A673 (cell line): ENCODE measurements at regions not wholly inside any gene's neighbourhood (a gene's known extent, or its start where the extent isn't known, plus 50 kb on each side); places are given as distances from the start of the nearest gene placed in this dataset.

Source experiments
- BruUV-seq: library from RNA; stranded (reverse); fragments of 400-500 nt; replicated peaks from 2 replicates; lab custom pipeline; 2021; lab: Mats Ljungman, UMichigan
- CTCF ChIA-PET: fragments of 300-600 bp; sonication (Branson Sonifier 250); formaldehyde crosslinking; loops from one replicate; lab custom pipeline; 2022; ENCODE audit warnings: antibody characterized with exemption; lab: Charles Lee
- POLR2A ChIA-PET: fragments of 300-600 bp; sonication (Branson Sonifier 250); formaldehyde crosslinking; loops from one replicate; lab custom pipeline; 2022; ENCODE audit warnings: antibody characterized with exemption; ENCODE audit not compliant: low non-redundant PET; lab: Charles Lee
- DNase-seq: peaks from one replicate; pipeline ENCODE4 v3.0.0-alpha.2; 2015; ENCODE audit warnings: low spot score
- H3K27ac ChIP-seq: fragments of 200-600 bp; sonication (generic); 2 replicates; pipeline ENCODE4 v1.5.1; 2016; ENCODE audit warnings: mixed run types, low read depth, mild to moderate bottlenecking, mixed read lengths, antibody characterized with exemption, low read length; ENCODE audit not compliant: poor library complexity, severe bottlenecking
- H3K27me3 ChIP-seq: fragments of 200-600 bp; sonication (generic); replicated peaks from 2 replicates; pipeline ENCODE4 v1.6.1; 2017; ENCODE audit warnings: mixed run types, low read depth, mild to moderate bottlenecking, mixed read lengths, antibody characterized with exemption, low read length; ENCODE audit not compliant: insufficient read depth, poor library complexity
- H3K36me3 ChIP-seq: fragments of 200-600 bp; sonication (generic); 2 replicates; pipeline ENCODE4 v1.6.1; 2016; ENCODE audit warnings: mixed run types, mild to moderate bottlenecking, mixed read lengths, antibody characterized with exemption, low read length; ENCODE audit not compliant: insufficient read depth, poor library complexity, severe bottlenecking
- H3K4me1 ChIP-seq: fragments of 200-600 bp; sonication (generic); 2 replicates; pipeline ENCODE4 v1.6.1; 2017; ENCODE audit warnings: mixed run types, mild to moderate bottlenecking, mixed read lengths, antibody characterized with exemption, low read length; ENCODE audit not compliant: insufficient read depth, poor library complexity, severe bottlenecking
- H3K4me3 ChIP-seq: fragments of 200-600 bp; sonication (generic); 2 replicates; pipeline ENCODE4 v1.5.1; 2016; ENCODE audit warnings: low read depth, mixed run types, mild to moderate bottlenecking, mixed read lengths, low read length; ENCODE audit not compliant: poor library complexity, severe bottlenecking
- H3K9me3 ChIP-seq: fragments of 200-600 bp; sonication (generic); 2 replicates; pipeline ENCODE4 v1.6.1; 2016; ENCODE audit warnings: mixed run types, low read depth, mild to moderate bottlenecking, mixed read lengths, antibody characterized with exemption, low read length; ENCODE audit not compliant: poor library complexity, severe bottlenecking
- EZH2 ChIP-seq: fragments of 200-600 bp; sonication (generic); IDR thresholded peaks from 2 replicates; pipeline ENCODE4 v1.6.1; 2017; ENCODE audit warnings: borderline replicate concordance, low read depth, mild to moderate bottlenecking, mixed read lengths, antibody characterized with exemption, low read length; ENCODE audit not compliant: poor library complexity, severe bottlenecking
- intact Hi-C: fragments of 100-400 bp; cut with micrococcal nuclease; formaldehyde crosslinking; loops from one replicate; pipeline ENCODE4 v1.10.0; 2022; ENCODE audit not compliant: unreplicated experiment
- TF ChIP-seq, protein P1 (sequence below): fragments of 300-800, 200-600 bp; sonication (generic); conservative IDR thresholded peaks from 2 replicates; pipeline ENCODE4 v1.5.1; 2017; ENCODE audit warnings: low read depth, mild to moderate bottlenecking, antibody characterized with exemption, low read length, moderate library complexity, mixed read lengths

DNA sequence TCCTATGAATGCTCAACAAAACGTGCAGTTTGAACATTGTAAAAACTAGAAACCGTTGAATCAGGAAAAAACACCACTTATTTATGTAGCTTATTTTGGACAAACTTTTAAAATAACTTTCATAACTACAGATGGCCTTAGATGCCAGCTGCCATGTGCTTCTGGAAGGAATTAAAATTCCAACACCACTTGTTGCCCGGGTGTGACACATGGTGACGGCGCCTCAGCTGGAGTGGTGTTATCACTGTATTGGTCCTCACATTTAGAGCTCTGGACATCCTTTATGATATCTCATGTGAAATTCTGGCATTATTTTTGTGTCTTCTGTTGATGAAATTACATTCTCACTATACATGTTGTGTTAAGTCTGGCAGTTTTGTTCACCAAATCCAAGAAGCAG, 211.0 kb downstream of the IPO8 start:
- ChIA-PET POLR2A (no interaction called here), CTCF (no interaction called here)
- no peaks in the 10 kb centered on the region for H3K27me3 ChIP-seq
- H3K9me3 ChIP-seq: no peaks in the 10 kb centered on the region
- intact Hi-C loops: no loop called here
- BruUV-seq: no TSS peak
- H3K4me1 ChIP-seq: no peaks in the 10 kb centered on the region
- no peak overlapping the region for H3K27ac ChIP-seq
- H3K4me3 ChIP-seq: no peak overlapping the region
- H3K36me3 ChIP-seq: no peaks in the 10 kb centered on the region
- TF ChIP-seq, protein P1, sequence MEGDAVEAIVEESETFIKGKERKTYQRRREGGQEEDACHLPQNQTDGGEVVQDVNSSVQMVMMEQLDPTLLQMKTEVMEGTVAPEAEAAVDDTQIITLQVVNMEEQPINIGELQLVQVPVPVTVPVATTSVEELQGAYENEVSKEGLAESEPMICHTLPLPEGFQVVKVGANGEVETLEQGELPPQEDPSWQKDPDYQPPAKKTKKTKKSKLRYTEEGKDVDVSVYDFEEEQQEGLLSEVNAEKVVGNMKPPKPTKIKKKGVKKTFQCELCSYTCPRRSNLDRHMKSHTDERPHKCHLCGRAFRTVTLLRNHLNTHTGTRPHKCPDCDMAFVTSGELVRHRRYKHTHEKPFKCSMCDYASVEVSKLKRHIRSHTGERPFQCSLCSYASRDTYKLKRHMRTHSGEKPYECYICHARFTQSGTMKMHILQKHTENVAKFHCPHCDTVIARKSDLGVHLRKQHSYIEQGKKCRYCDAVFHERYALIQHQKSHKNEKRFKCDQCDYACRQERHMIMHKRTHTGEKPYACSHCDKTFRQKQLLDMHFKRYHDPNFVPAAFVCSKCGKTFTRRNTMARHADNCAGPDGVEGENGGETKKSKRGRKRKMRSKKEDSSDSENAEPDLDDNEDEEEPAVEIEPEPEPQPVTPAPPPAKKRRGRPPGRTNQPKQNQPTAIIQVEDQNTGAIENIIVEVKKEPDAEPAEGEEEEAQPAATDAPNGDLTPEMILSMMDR: no peak
- TF ChIP-seq EZH2: no peak
- no peak for DNase-seq

DNA sequence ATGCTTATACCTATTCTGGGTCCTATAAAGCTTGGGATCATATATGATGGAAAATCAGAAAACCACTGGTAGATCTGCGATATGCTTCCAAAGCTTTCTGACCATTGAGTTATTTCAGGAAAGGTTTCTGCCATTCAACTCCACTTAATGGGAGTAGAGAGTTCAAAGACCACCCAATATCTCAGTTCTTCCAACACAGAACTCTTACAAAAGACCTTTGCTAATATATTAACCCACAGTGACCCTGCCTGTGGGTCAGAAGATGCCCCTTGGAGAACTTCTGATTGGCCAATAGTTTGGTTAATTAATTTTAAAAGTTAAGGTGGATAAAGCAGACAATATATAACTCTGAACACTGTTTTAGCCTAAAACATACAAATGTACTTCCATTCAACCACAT, 213.0 kb downstream of the IPO8 start:
- CTCF ChIA-PET: no interaction called here
- TF ChIP-seq, protein P1: no peak
- no peak for TF ChIP-seq EZH2
- intact Hi-C loops: no loop called here
- no peaks in the 10 kb centered on the region for H3K4me1 ChIP-seq
- POLR2A ChIA-PET: no interaction called here
- H3K27ac ChIP-seq: no peak overlapping the region
- no peaks in the 10 kb centered on the region for H3K36me3 ChIP-seq
- no peak overlapping the region for H3K4me3 ChIP-seq
- no peak for DNase-seq
- H3K27me3 ChIP-seq: no peaks in the 10 kb centered on the region
- no peaks in the 10 kb centered on the region for H3K9me3 ChIP-seq
- no TSS peak for BruUV-seq

DNA sequence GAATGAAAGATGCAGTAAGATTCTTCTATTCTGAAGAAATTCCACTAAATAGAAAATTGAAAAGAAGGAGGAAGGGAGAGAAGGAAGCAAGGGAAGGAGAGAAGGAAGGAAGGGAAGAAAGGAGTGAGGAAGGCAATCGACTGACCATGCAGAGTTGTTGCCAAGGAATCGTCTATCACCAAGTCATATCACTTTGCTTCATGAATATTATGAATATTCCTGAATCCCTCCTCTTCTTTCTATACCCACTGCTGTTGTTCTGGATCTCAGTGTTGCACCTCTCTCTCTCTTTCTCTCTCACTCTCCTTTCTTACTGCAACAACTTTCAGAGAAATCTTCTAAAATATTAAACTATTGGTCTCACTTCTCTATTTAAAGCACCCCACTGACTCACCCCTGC, 222.4 kb downstream of the IPO8 start:
- TF ChIP-seq EZH2: no peak
- TF ChIP-seq, protein P1: no peak
- Histone ChIP-seq H3K27me3 (no peaks in the 10 kb centered on the region), H3K36me3 (no peaks in the 10 kb centered on the region), H3K4me1 (no peaks in the 10 kb centered on the region), H3K27ac (no peak overlapping the region), H3K9me3 (no peaks in the 10 kb centered on the region), H3K4me3 (no peak overlapping the region)
- CTCF ChIA-PET: no interaction called here
- intact Hi-C loops: no loop called here
- no peak for DNase-seq
- POLR2A ChIA-PET: interaction anchor here (0.7 kb wide), 1 partner anchor 1707 kb away, joined by 4 read pairs; no protein-coding TSS in a partner anchor
- BruUV-seq: no TSS peak
